AG09309 (cell line): ENCODE measurements at regions not wholly inside any gene's neighbourhood (a gene's known extent, or its start where the extent isn't known, plus 50 kb on each side); places are given as distances from the start of the nearest gene placed in this dataset.

Experiments
- DNase-seq: peaks from one replicate; pipeline ENCODE4 v3.0.0-alpha.2; 2010; ENCODE audit warnings: low read depth
- H3K4me3 ChIP-seq: 2 replicates; pipeline ENCODE4 v1.5.1; 2011; ENCODE audit warnings: mild to moderate bottlenecking, low read depth, low read length, moderate library complexity; ENCODE audit not compliant: control insufficient read depth
- TF ChIP-seq, protein P1 (sequence below): IDR thresholded peaks from 2 replicates; pipeline ENCODE4 v1.5.1; 2011; ENCODE audit warnings: mild to moderate bottlenecking, low read depth, low read length, inconsistent platforms; ENCODE audit not compliant: insufficient read depth, control insufficient read depth; ENCODE audit errors: missing control alignments

DNA sequence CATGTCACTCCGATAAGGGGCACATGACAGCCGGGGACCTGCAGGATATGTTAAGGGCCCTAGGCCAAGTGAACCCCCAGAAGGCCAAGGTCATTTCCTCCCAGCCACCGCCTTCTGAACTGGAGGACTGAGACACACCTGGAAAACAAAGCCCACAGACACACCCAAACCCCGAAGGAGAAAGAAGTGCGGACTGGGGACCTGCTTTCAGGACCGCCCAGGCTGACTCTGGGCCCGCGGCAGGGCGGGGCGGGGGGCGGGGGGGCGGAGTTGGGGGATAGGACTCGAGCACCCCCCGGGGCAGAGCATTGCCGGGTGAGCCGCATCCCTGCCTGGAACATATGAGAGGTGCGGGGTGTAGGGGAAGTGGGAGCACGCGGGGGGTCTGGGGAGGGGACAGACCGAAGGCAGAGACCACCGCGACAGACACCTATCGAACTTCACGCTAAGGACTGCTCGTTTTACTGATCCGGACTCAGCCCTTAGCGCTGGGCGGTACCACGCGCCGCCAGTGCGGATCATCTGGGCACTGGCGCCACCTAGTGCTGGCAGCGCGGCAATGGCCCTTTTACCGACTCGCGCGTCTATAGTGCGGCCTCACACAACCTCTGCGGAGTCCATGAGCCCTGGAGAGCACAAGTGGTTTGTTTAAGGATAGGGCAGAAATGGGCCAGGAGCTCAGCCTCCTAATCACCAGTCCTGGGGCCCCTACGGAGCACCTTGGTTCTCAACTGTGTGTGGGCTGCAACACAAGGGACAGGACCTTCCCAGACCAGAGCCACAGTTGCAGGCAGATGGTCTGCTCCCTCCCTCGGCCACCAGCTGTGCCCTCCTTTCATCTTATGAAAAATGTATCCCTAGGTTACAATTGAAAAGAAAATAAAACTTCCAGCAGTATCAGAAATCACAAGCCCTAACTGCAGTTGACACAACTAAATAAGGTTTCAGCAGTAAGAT lies 157.6 kb downstream of the HERPUD2 start:
- H3K4me3 ChIP-seq, result peak overlapping the region; percentile 43
- TF ChIP-seq, protein P1, sequence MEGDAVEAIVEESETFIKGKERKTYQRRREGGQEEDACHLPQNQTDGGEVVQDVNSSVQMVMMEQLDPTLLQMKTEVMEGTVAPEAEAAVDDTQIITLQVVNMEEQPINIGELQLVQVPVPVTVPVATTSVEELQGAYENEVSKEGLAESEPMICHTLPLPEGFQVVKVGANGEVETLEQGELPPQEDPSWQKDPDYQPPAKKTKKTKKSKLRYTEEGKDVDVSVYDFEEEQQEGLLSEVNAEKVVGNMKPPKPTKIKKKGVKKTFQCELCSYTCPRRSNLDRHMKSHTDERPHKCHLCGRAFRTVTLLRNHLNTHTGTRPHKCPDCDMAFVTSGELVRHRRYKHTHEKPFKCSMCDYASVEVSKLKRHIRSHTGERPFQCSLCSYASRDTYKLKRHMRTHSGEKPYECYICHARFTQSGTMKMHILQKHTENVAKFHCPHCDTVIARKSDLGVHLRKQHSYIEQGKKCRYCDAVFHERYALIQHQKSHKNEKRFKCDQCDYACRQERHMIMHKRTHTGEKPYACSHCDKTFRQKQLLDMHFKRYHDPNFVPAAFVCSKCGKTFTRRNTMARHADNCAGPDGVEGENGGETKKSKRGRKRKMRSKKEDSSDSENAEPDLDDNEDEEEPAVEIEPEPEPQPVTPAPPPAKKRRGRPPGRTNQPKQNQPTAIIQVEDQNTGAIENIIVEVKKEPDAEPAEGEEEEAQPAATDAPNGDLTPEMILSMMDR, result peak; percentile 92
- DNase-seq, result peak; percentile 5

DNA sequence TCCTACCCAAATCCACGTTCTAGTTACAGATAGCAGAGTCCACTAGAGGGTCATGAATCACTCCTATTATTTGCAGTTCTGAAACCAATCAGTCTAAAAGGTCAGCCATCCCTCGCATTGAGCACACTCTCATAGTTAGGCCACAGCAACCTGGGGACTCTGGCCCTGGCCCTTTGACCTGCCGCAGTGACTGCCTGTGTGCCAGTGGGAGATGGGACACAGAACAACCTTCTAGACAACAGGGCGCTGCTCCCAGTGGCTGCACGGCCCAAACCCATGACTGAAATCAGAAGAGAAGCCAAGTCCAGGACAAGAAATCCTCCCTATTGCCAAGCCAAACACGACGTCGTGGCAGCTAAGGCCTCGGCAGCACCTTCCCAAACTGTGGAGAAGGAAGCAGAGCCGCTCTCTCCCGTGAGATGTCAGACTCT lies 158.5 kb downstream of the HERPUD2 start:
- TF ChIP-seq, protein P1, result no peak
- no peak for DNase-seq
- H3K4me3 ChIP-seq, result no peak overlapping the region

DNA sequence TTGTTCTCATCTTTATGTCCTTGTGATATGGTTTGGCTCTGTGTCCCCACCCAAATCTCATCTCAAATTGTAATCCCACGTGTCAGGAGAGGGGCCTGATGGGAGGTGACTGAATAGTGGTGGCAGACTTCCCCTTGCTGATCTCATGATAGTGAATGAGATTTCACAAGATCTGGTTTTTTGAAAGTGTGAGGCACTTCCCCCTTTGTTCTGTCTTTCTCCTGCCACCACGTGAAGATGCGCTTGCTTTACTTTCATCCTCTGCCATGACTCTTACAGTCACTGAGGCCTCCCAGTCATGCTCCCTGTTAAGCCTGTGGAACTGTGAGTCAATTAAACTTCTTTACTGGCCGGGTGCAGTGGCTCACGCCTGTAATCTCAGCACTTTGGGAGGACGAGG lies 161.0 kb downstream of the HERPUD2 start:
- DNase-seq, result no peak
- H3K4me3 ChIP-seq, result no peak overlapping the region
- TF ChIP-seq, protein P1, result no peak

DNA sequence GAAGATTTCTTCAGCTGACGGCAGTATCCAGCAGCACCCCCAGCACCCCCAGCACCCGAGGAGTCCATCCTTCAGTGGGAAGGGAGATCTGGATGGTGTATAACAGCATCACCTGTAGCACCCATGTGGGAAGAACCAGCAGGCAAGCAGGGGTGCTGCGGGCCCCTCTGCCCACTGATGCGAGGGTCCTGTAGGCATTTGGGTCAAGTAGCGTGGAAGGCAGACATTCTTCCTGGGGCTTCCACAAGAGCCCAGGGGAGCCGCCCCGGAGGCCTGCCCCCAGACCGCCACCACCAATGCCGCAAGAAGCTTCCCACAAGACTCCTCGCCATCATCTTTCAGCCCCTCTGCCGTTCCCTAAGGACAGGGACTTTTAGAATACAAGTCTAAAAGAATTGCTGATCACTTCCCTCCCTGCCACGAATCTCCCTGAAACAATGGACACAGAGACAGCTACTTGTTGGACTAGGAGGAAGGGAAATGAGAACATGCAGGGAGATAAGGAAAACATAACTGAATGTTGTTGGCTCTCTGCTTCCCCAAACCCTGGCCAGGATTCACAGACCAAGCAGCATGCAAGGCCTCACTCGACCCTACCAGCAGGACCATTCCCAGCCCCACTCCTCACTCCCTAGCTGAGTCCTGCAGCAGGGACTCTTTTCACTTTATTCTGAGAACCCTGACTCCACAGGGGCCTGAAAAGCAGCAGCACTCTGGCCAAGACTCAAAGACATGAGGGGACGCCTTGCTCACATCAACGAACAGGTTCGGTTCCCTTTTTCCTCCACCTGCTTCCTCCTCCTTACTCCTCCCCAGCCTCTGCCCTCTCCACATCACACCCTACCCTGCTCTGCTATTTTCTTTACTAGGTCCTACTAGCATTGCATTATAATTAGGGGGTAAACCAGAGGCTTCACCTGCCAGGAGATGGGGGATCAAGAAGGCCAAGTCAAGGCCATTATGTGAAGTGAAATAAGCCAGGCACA lies 164.5 kb downstream of the HERPUD2 start:
- TF ChIP-seq, protein P1, result no peak
- no peak overlapping the region for H3K4me3 ChIP-seq

DNA sequence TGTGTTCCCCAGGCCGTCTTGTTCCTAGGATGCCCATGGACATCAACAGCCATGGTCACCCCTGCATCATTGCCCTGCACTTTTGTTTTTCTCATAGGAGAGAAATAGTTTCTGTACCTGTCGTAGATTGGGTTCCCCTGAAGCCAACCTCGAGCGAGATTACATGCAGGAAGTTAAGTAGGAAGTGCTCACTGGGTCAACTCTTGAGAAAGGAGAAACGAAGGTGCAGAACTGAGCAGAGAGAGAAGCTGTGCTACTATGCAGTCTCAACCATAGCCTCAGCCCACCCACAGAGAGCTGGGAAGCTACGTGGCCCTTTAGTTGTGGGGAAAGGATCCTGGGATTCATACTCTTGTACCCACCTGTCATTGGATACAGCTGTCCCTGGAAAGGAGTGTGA lies 165.2 kb downstream of the HERPUD2 start:
- H3K4me3 ChIP-seq, result no peak overlapping the region
- TF ChIP-seq, protein P1, result no peak
- DNase-seq, result no peak

More for the DNA sequence above, 164.5 kb downstream of the HERPUD2 start:
- no peak for DNase-seq

DNA sequence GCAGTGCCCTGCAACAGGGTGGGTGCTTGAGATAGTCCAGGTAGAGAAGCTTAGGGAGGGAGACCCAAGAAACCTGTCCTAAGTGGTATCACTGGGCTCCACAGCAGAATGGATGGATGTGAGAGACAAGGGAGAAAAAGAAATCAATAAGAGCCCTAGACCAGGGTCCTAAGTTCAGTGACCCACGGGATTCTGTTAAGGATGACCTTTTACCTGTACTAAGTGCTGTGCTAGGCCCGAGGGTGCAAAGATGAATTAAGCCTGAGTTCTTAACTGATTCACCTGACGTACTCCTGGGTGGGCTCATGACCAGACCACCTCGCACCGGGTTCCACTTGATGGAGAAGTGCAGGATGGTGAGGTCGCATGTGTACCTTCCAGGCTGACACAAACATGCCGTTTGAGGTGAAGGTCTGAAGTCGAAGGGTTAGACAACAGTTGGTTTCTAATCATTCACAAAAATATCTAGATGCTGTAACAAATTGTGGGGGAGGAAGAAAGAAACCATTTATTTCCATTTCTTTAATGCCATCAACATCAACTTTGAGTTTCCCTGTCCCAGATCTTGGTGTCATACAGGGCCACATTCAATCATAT lies 166.5 kb downstream of the HERPUD2 start:
- TF ChIP-seq, protein P1, result no peak
- H3K4me3 ChIP-seq, result no peak overlapping the region
- DNase-seq, result no peak
